B cell (primary cell): ENCODE measurements at regions not wholly inside any gene's neighbourhood (a gene's known extent, or its start where the extent isn't known, plus 50 kb on each side); places are given as distances from the start of the nearest gene placed in this dataset.

Source experiments
- ATAC-seq: fragments of 200-7000 bp; cut with Tn5 transposase; one replicate; pipeline ENCODE4 v1.10.0; 2021; ENCODE audit warnings: low read depth, mild to moderate bottlenecking, moderate number of reproducible peaks, moderate library complexity
- CTCF ChIA-PET: fragments of 350-600 bp; sonication (Branson Sonifier 250); formaldehyde crosslinking; loops from one replicate; lab custom pipeline; 2021; ENCODE audit warnings: antibody characterized with exemption, inconsistent platforms; lab: Charles Lee
- POLR2A ChIA-PET: fragments of 350-600 bp; sonication (Branson Sonifier 250); formaldehyde crosslinking; loops from one replicate; lab custom pipeline; 2021; ENCODE audit warnings: antibody characterized with exemption; lab: Charles Lee
- DNase-seq: peaks from one replicate; pipeline ENCODE4 v3.0.0; 2013
- H2AFZ ChIP-seq: 2 replicates; pipeline ENCODE4 v1.6.1; 2012; ENCODE audit warnings: mild to moderate bottlenecking, low read depth, low read length; ENCODE audit not compliant: insufficient read depth, poor library complexity, severe bottlenecking
- H3K27ac ChIP-seq, 2 donors: 1 replicate in 1 of 2; 2 replicates in 1 of 2; pipeline ENCODE4 v1.5.1; 2012 to 2013; ENCODE audit warnings: low read length in 2 of 2, mild to moderate bottlenecking in 2 of 2, moderate library complexity in 1 of 2
- H3K27me3 ChIP-seq, 4 experiments: fragments of 200-600 bp in 1 of 4; sonication (generic) in 1 of 4; replicated peaks in 1 of 4; 1 replicate in 2 of 4; 2 replicates in 2 of 4; pipeline versions ENCODE4 v1.6.1 to v1.7.0; 2013 to 2016; ENCODE audit warnings: low read length in 3 of 4, mild to moderate bottlenecking in 2 of 4, mixed read lengths in 1 of 4, moderate library complexity in 1 of 4; ENCODE audit not compliant: insufficient read depth in 4 of 4, control insufficient read depth in 3 of 4; ENCODE audit errors: control extremely low read depth in 1 of 4
- H3K36me3 ChIP-seq, 2 experiments: replicated peaks in 1 of 2; 1 replicate in 1 of 2; 2 replicates in 1 of 2; pipeline versions ENCODE4 v1.6.1 to v1.7.1; 2013; ENCODE audit warnings: low read length in 1 of 2; ENCODE audit not compliant: insufficient read depth in 2 of 2, control insufficient read depth in 1 of 2; ENCODE audit errors: control extremely low read depth in 1 of 2, extremely low read depth in 1 of 2
- H3K4me1 ChIP-seq, 2 donors: fragments of 200-600 bp in 1 of 2; sonication (generic) in 1 of 2; 1 replicate in 1 of 2; 2 replicates in 1 of 2; pipeline versions ENCODE4 v1.5.1 to v1.6.1; 2013 to 2017; ENCODE audit warnings: low read length in 2 of 2; ENCODE audit not compliant: control insufficient read depth in 2 of 2, insufficient read depth in 2 of 2
- H3K4me2 ChIP-seq: replicated peaks from 2 replicates; pipeline ENCODE3; 2012; ENCODE audit warnings: mild to moderate bottlenecking, low read depth, low read length; ENCODE audit not compliant: poor library complexity, severe bottlenecking
- H3K4me3 ChIP-seq, 5 experiments: fragments of 200-600 bp in 1 of 5; sonication (generic) in 1 of 5; 1 replicate in 3 of 5; 2 replicates in 2 of 5; pipeline versions ENCODE4 v1.5.1 to v1.7.0; 2011 to 2016; ENCODE audit warnings: low read length in 4 of 5, mild to moderate bottlenecking in 4 of 5, low read depth in 2 of 5, control low read depth in 1 of 5, moderate library complexity in 1 of 5; ENCODE audit not compliant: insufficient read depth in 1 of 5; ENCODE audit errors: control extremely low read depth in 1 of 5, extremely low read depth in 1 of 5
- H3K79me2 ChIP-seq: fragments of 200-600 bp; sonication (generic); one replicate; pipeline ENCODE4 v1.6.0; 2016; ENCODE audit warnings: low read length; ENCODE audit not compliant: control insufficient read depth, insufficient read depth
- H3K9ac ChIP-seq: fragments of 200-600 bp; sonication (generic); 2 replicates; pipeline ENCODE4 v1.6.1; 2017; ENCODE audit warnings: mild to moderate bottlenecking, low read length, moderate library complexity
- H3K9me3 ChIP-seq, 3 donors: one replicate each; pipeline versions ENCODE4 v1.6.1 to v1.7.1; 2013; ENCODE audit warnings: low read length in 2 of 3; ENCODE audit not compliant: control insufficient read depth in 2 of 3, insufficient read depth in 1 of 3; ENCODE audit errors: control extremely low read depth in 1 of 3
- H4K20me1 ChIP-seq: 2 replicates; pipeline ENCODE4 v1.6.0; 2012; ENCODE audit warnings: mild to moderate bottlenecking, low read length; ENCODE audit not compliant: insufficient read depth, control insufficient read depth, poor library complexity, severe bottlenecking
- H3K27ac Mint-ChIP-seq: one replicate; pipeline ENCODE4 v1.8.0; 2021; ENCODE audit warnings: mixed read lengths
- H3K27me3 Mint-ChIP-seq: one replicate; pipeline ENCODE4 v1.8.0; 2021; ENCODE audit warnings: mixed read lengths
- H3K4me1 Mint-ChIP-seq: one replicate; pipeline ENCODE4 v1.8.0; 2021; ENCODE audit warnings: mixed read lengths
- H3K4me3 Mint-ChIP-seq: one replicate; pipeline ENCODE4 v1.8.0; 2021; ENCODE audit warnings: mixed read lengths
- H3K9me3 Mint-ChIP-seq: one replicate; pipeline ENCODE4 v1.8.0; 2022; ENCODE audit warnings: mixed read lengths; ENCODE audit not compliant: insufficient read depth
- CTCF ChIP-seq: fragments of 200-600 bp; IDR thresholded peaks from one replicate; pipeline ENCODE4 v1.8.0; 2022; ENCODE audit warnings: antibody characterized with exemption, mild to moderate bottlenecking
- EZH2 ChIP-seq: IDR thresholded peaks from 2 replicates; pipeline ENCODE4 v1.6.1; 2012; ENCODE audit warnings: borderline replicate concordance, low read depth, mild to moderate bottlenecking, moderate library complexity, low read length; ENCODE audit not compliant: insufficient read depth, poor library complexity, severe bottlenecking
- WGBS: methylation state at CpG from one replicate; pipeline ENCODE4 v1.1.5; 2013; ENCODE audit warnings: missing lambda C conversion rate; ENCODE audit not compliant: insufficient coverage; 5-methylcytosine and 5-hydroxymethylcytosine counted together
- intact Hi-C: fragments of 100-400 bp; cut with micrococcal nuclease; formaldehyde crosslinking; loops from one replicate; pipeline ENCODE4 v1.10.0; 2022

GRCh38 chr1:43011020-43011419 is 52.4 kb upstream of the SLC2A1 start:
- no peaks in the 10 kb centered on the region for H3K36me3 ChIP-seq
- H3K27ac ChIP-seq: no peak overlapping the region
- H2AFZ ChIP-seq: no peak overlapping the region
- Mint-ChIP-seq H3K4me3 (no peak overlapping the region), H3K27me3 (peaks cover 25% of the 10 kb centered on the region), H3K27ac (no peak overlapping the region), H3K4me1 (peaks cover 5% of the 10 kb centered on the region), H3K9me3 (no peaks in the 10 kb centered on the region)
- no peaks in the 10 kb centered on the region for H4K20me1 ChIP-seq
- H3K9me3 ChIP-seq: no peaks in the 10 kb centered on the region
- no peak overlapping the region for H3K4me2 ChIP-seq
- H3K27me3 ChIP-seq: peaks cover 0 to 9% (median 2%) of the 10 kb centered on the region in 4 experiments
- no peak overlapping the region for H3K4me3 ChIP-seq
- ChIA-PET CTCF (no interaction called here), POLR2A (no interaction called here)
- no peak overlapping the region for H3K9ac ChIP-seq
- H3K4me1 ChIP-seq: peaks cover 0 to 5% of the 10 kb centered on the region in 2 donors
- ATAC-seq (no peak), DNase-seq (no peak)
- 40% methylated on average over 1 of the region's 3 CpGs for WGBS
- intact Hi-C loops: no loop called here
- TF ChIP-seq EZH2: no peak
- no peak for TF ChIP-seq CTCF
- H3K79me2 ChIP-seq: no peaks in the 10 kb centered on the region

DNA sequence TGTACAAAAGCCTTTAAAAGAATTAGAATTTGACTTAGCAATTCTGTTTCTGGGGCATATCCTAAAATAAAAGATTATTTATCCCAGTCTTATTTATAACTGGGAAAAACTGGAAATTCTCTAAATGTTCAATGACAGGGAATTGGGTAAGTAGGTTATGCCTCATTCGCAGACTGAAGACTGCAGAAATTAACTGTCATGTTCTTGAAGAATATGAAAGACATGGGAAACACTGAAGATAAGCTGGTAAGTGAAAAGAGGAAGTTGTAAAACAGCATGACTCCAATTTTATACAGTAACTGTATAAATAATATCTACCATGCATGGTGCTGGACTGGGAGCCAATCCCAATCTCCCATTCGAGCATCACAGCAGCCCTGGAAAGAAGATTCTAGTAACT is 50.6 kb upstream of the SLC2A1 start:
- Mint-ChIP-seq H3K4me1 (peaks cover 5% of the 10 kb centered on the region), H3K4me3 (no peak overlapping the region), H3K27ac (no peak overlapping the region), H3K9me3 (no peaks in the 10 kb centered on the region), H3K27me3 (peaks cover 25% of the 10 kb centered on the region)
- no peak overlapping the region for H3K9ac ChIP-seq
- no peak overlapping the region for H3K4me3 ChIP-seq
- CTCF ChIA-PET: interaction anchor here (1.0 to 1.4 kb wide), 2 partner anchors 65 to 96 kb away, joined by 3 to 4 read pairs; no protein-coding TSS in a partner anchor
- ATAC-seq (no peak), DNase-seq (peak; percentile 11)
- POLR2A ChIA-PET: no interaction called here
- H3K27ac ChIP-seq: no peak overlapping the region
- TF ChIP-seq EZH2 (no peak), CTCF (no peak)
- WGBS: no CpG with 5 or more reads among the region's 2 CpGs
- H2AFZ ChIP-seq: no peak overlapping the region
- no peaks in the 10 kb centered on the region for H4K20me1 ChIP-seq
- peaks cover 0 to 5% of the 10 kb centered on the region in 2 donors for H3K4me1 ChIP-seq
- intact Hi-C loops: no loop called here
- no peaks in the 10 kb centered on the region for H3K9me3 ChIP-seq
- no peak overlapping the region for H3K4me2 ChIP-seq
- no peaks in the 10 kb centered on the region for H3K79me2 ChIP-seq
- no peaks in the 10 kb centered on the region for H3K36me3 ChIP-seq
- H3K27me3 ChIP-seq: peaks cover 0 to 9% (median 2%) of the 10 kb centered on the region in 4 experiments
